H9 (cell line): ENCODE measurements at regions not wholly inside any gene's neighbourhood (a gene's known extent, or its start where the extent isn't known, plus 50 kb on each side); places are given as distances from the start of the nearest gene placed in this dataset.

Experiments used
- DNase-seq: peaks from one replicate; pipeline ENCODE4 v3.0.0-alpha.2; 2017
- H2AFZ ChIP-seq: one replicate; pipeline ENCODE4 v1.6.1; 2013; ENCODE audit warnings: mild to moderate bottlenecking, low read length, control low read depth, moderate library complexity
- H2AK5ac ChIP-seq: 2 replicates; pipeline ENCODE4 v1.6.1; 2013; ENCODE audit warnings: low read length, control low read depth, mixed read lengths; ENCODE audit not compliant: insufficient read length
- H2BK120ac ChIP-seq: one replicate; pipeline ENCODE4 v1.6.1; 2013; ENCODE audit warnings: low read depth, mild to moderate bottlenecking, low read length, control low read depth, inconsistent platforms; ENCODE audit not compliant: poor library complexity, severe bottlenecking
- H2BK12ac ChIP-seq: 2 replicates; pipeline ENCODE4 v1.6.1; 2013; ENCODE audit warnings: low read length, control low read depth, mixed read lengths, low read depth; ENCODE audit not compliant: insufficient read length
- H2BK15ac ChIP-seq: 2 replicates; pipeline ENCODE4 v1.6.1; 2013; ENCODE audit warnings: low read depth, low read length, control low read depth
- H2BK20ac ChIP-seq: one replicate; pipeline ENCODE4 v1.6.1; 2013; ENCODE audit warnings: low read depth, mild to moderate bottlenecking, low read length, control low read depth, inconsistent platforms; ENCODE audit not compliant: poor library complexity, severe bottlenecking
- H2BK5ac ChIP-seq: 2 replicates; pipeline ENCODE4 v1.6.1; 2013; ENCODE audit warnings: low read length, control low read depth, mixed read lengths; ENCODE audit not compliant: insufficient read length
- H3K14ac ChIP-seq: 2 replicates; pipeline ENCODE4 v1.6.1; 2013; ENCODE audit warnings: low read length, control low read depth; ENCODE audit not compliant: insufficient read depth
- H3K18ac ChIP-seq: 2 replicates; pipeline ENCODE4 v1.6.1; 2013; ENCODE audit warnings: low read depth, mild to moderate bottlenecking, mixed read lengths, low read length, control low read depth; ENCODE audit not compliant: insufficient read length
- H3K23ac ChIP-seq: 2 replicates; pipeline ENCODE4 v1.6.1; 2013; ENCODE audit warnings: low read length, control low read depth, mixed read lengths, low read depth; ENCODE audit not compliant: insufficient read length
- H3K23me2 ChIP-seq: 2 replicates; pipeline ENCODE4 v1.6.1; 2013; ENCODE audit warnings: low read depth, mild to moderate bottlenecking, mixed read lengths, low read length, control low read depth; ENCODE audit not compliant: insufficient read length, poor library complexity, severe bottlenecking
- H3K27ac ChIP-seq: 2 replicates; pipeline ENCODE4 v1.5.1; 2013; ENCODE audit warnings: low read length, control low read depth, mixed read lengths, low read depth; ENCODE audit not compliant: insufficient read length
- H3K27me3 ChIP-seq: 2 replicates; pipeline ENCODE4 v1.6.1; 2013; ENCODE audit warnings: low read length, control low read depth, inconsistent platforms; ENCODE audit not compliant: insufficient read depth
- H3K4ac ChIP-seq: 2 replicates; pipeline ENCODE4 v1.6.1; 2013; ENCODE audit warnings: low read depth, mild to moderate bottlenecking, control low read depth, inconsistent platforms, low read length, moderate library complexity
- H3K4me1 ChIP-seq: 2 replicates; pipeline ENCODE4 v1.6.1; 2013; ENCODE audit warnings: low read length, control low read depth, inconsistent platforms; ENCODE audit not compliant: insufficient read depth
- H3K4me2 ChIP-seq: 2 replicates; pipeline ENCODE4 v1.6.1; 2013; ENCODE audit warnings: low read length, control low read depth, mixed read lengths; ENCODE audit not compliant: insufficient read length, insufficient read depth
- H3K56ac ChIP-seq: 2 replicates; pipeline ENCODE4 v1.6.1; 2013; ENCODE audit warnings: low read depth, mild to moderate bottlenecking, mixed read lengths, low read length, control low read depth; ENCODE audit not compliant: insufficient read length
- H3K79me1 ChIP-seq: 2 replicates; pipeline ENCODE4 v1.6.1; 2013; ENCODE audit warnings: low read depth, mild to moderate bottlenecking, moderate library complexity, low read length, control low read depth, inconsistent platforms; ENCODE audit not compliant: insufficient read depth, poor library complexity, severe bottlenecking
- H3K79me2 ChIP-seq: 2 replicates; pipeline ENCODE4 v1.6.1; 2013; ENCODE audit warnings: low read length, control low read depth, inconsistent platforms; ENCODE audit not compliant: insufficient read depth
- H3K9ac ChIP-seq: 2 replicates; pipeline ENCODE4 v1.6.1; 2013; ENCODE audit warnings: low read length, control low read depth, mixed read lengths; ENCODE audit not compliant: insufficient read length; ENCODE audit errors: extremely low read depth
- H3K9me3 ChIP-seq: one replicate; pipeline ENCODE4 v1.6.1; 2013; ENCODE audit warnings: low read depth, low read length, inconsistent platforms; ENCODE audit not compliant: control insufficient read depth
- H3T11ph ChIP-seq: one replicate; pipeline ENCODE4 v1.6.1; 2013; ENCODE audit warnings: mild to moderate bottlenecking, low read length, control low read depth, inconsistent platforms
- H4K20me1 ChIP-seq: one replicate; pipeline ENCODE4 v1.6.1; 2013; ENCODE audit not compliant: control insufficient read depth, insufficient read length, insufficient read depth
- H4K5ac ChIP-seq: 2 replicates; pipeline ENCODE4 v1.6.1; 2013; ENCODE audit warnings: low read depth, mild to moderate bottlenecking, mixed read lengths, low read length, control low read depth; ENCODE audit not compliant: insufficient read length
- H4K8ac ChIP-seq: replicated peaks from 2 replicates; pipeline ENCODE4 v1.6.1; 2013; ENCODE audit warnings: low read length, control low read depth, mixed read lengths, low read depth; ENCODE audit not compliant: insufficient read length
- H4K91ac ChIP-seq: 2 replicates; pipeline ENCODE4 v1.6.1; 2013; ENCODE audit warnings: low read depth, mild to moderate bottlenecking, moderate library complexity, mixed read lengths, low read length, control low read depth; ENCODE audit not compliant: insufficient read length
- H3K27ac Mint-ChIP-seq, 3 experiments: 2 replicates in 2 of 3; 3 replicates in 1 of 3; pipeline ENCODE4 v1.8.0; 2020 to 2021; ENCODE audit warnings: mixed read lengths in 3 of 3, mild to moderate bottlenecking in 1 of 3, moderate library complexity in 1 of 3
- H3K27me3 Mint-ChIP-seq: 2 replicates; pipeline ENCODE4 v1.8.0; 2021; ENCODE audit warnings: low read depth, mild to moderate bottlenecking, moderate library complexity, mixed read lengths
- H3K36me3 Mint-ChIP-seq, 3 experiments: 2 replicates in 2 of 3; 3 replicates in 1 of 3; pipeline ENCODE4 v1.8.0; 2020 to 2021; ENCODE audit warnings: low read depth in 3 of 3, mixed read lengths in 3 of 3; ENCODE audit not compliant: insufficient read depth in 1 of 3
- H3K4me1 Mint-ChIP-seq, 2 experiments: 2 replicates each; pipeline ENCODE4 v1.8.0; 2020; ENCODE audit warnings: mixed read lengths in 2 of 2
- H3K4me3 Mint-ChIP-seq, 2 experiments: 2 replicates in 1 of 2; 3 replicates in 1 of 2; pipeline ENCODE4 v1.8.0; 2020 to 2021; ENCODE audit warnings: mild to moderate bottlenecking in 2 of 2, mixed read lengths in 2 of 2, moderate library complexity in 1 of 2
- H3K9me3 Mint-ChIP-seq, 2 experiments: 2 replicates in 1 of 2; 3 replicates in 1 of 2; pipeline ENCODE4 v1.8.0; 2020; ENCODE audit warnings: mild to moderate bottlenecking in 2 of 2, mixed read lengths in 2 of 2, moderate library complexity in 1 of 2
- CTCF ChIP-seq: fragments of 200-600 bp; sonication (generic); conservative IDR thresholded peaks from 3 replicates; pipeline ENCODE4 v1.8.0; 2021; ENCODE audit warnings: antibody characterized with exemption, mild to moderate bottlenecking
- WGBS: extraction: QIAGEN DNeasy Blood & Tissue Kit; methylation state at CpG from one replicate; pipeline ENCODE4 v1.1.7; 2013; ENCODE audit warnings: missing lambda C conversion rate, low lambda C conversion rate, mixed read lengths; ENCODE audit not compliant: insufficient read length; ENCODE audit errors: extremely low coverage; 5-methylcytosine and 5-hydroxymethylcytosine counted together

GRCh38 chr21:16695074-16695473 lies 817.8 kb upstream of the CXADR start:
- Histone ChIP-seq H4K91ac (no peak overlapping the region), H3K4ac (no peak overlapping the region), H2BK12ac (no peak overlapping the region), H2BK20ac (no peak overlapping the region), H3K4me1 (no peaks in the 10 kb centered on the region), H3K27ac (no peak overlapping the region), H2AK5ac (no peak overlapping the region), H4K8ac (no peak overlapping the region), H2AFZ (no peak overlapping the region), H3K79me1 (no peaks in the 10 kb centered on the region), H3K9ac (no peak overlapping the region), H3T11ph (no peak overlapping the region), H3K18ac (no peak overlapping the region), H4K20me1 (no peaks in the 10 kb centered on the region), H4K5ac (no peak overlapping the region), H2BK120ac (no peak overlapping the region), H3K79me2 (no peaks in the 10 kb centered on the region), H3K9me3 (peaks cover 23% of the 10 kb centered on the region), H2BK15ac (peak overlapping the region; percentile 61; the same call in 1 of the 2 replicates), H3K27me3 (no peaks in the 10 kb centered on the region), H3K23ac (no peak overlapping the region), H3K14ac (no peak overlapping the region), H2BK5ac (no peak overlapping the region), H3K56ac (no peak overlapping the region), H3K23me2 (no peaks in the 10 kb centered on the region), H3K4me2 (no peak overlapping the region)
- WGBS: no CpG with 5 or more reads among the region's 2 CpGs
- Mint-ChIP-seq H3K4me3 (no peak overlapping the region), H3K27ac (no peak overlapping the region), H3K27me3 (no peaks in the 10 kb centered on the region), H3K4me1 (no peaks in the 10 kb centered on the region), H3K36me3 (peaks cover 13 to 26% (median 18%) of the 10 kb centered on the region in 3 experiments; a peak in 6 of 7 replicates), H3K9me3 (peaks cover 27 to 30% of the 10 kb centered on the region in 2 experiments)
- TF ChIP-seq CTCF: no peak
- no peak for DNase-seq
